RWPE2 (cell line): ENCODE measurements at regions not wholly inside any gene's neighbourhood (a gene's known extent, or its start where the extent isn't known, plus 50 kb on each side); places are given as distances from the start of the nearest gene placed in this dataset.

Experiments
- ATAC-seq: fragments of 200-7000 bp; cut with Tn5 transposase; 3 replicates; pipeline ENCODE4 v1.9.1; 2021; ENCODE audit warnings: low read depth
- DNase-seq: peaks from one replicate; pipeline ENCODE4 v3.0.0-alpha.2; 2020; ENCODE audit warnings: low spot score
- H3K27ac ChIP-seq: fragments of 450-650 bp; 2 replicates; pipeline ENCODE4 v1.5.1; 2017; ENCODE audit warnings: mild to moderate bottlenecking; ENCODE audit not compliant: poor library complexity, severe bottlenecking
- H3K27me3 ChIP-seq: fragments of 250-450 bp; sonication (Bioruptor Pico); 2 replicates; pipeline ENCODE4 v1.5.1; 2021; ENCODE audit warnings: mild to moderate bottlenecking, moderate library complexity; ENCODE audit not compliant: insufficient read depth, poor library complexity, severe bottlenecking
- H3K36me3 ChIP-seq: fragments of 250-450 bp; sonication (Bioruptor Pico); 2 replicates; pipeline ENCODE4 v1.5.1; 2020; ENCODE audit warnings: low read depth, mild to moderate bottlenecking, moderate library complexity
- H3K4me1 ChIP-seq: fragments of 250-450 bp; sonication (Bioruptor Pico); 2 replicates; pipeline ENCODE4 v1.5.1; 2021; ENCODE audit warnings: mild to moderate bottlenecking, moderate library complexity; ENCODE audit not compliant: insufficient read depth, poor library complexity, severe bottlenecking
- H3K4me3 ChIP-seq: fragments of 250-450 bp; sonication (Bioruptor Pico); 2 replicates; pipeline ENCODE4 v1.5.1; 2021; ENCODE audit warnings: mild to moderate bottlenecking, moderate library complexity; ENCODE audit not compliant: severe bottlenecking
- H3K9me3 ChIP-seq: fragments of 250-450 bp; sonication (Bioruptor Pico); 2 replicates; pipeline ENCODE4 v1.5.1; 2021; ENCODE audit warnings: mild to moderate bottlenecking, moderate library complexity; ENCODE audit not compliant: severe bottlenecking
- CTCF ChIP-seq: fragments of 450-650 bp; IDR thresholded peaks from one replicate; pipeline ENCODE4 v1.5.1; 2017; ENCODE audit warnings: mild to moderate bottlenecking, moderate library complexity; ENCODE audit not compliant: poor library complexity, severe bottlenecking

DNA sequence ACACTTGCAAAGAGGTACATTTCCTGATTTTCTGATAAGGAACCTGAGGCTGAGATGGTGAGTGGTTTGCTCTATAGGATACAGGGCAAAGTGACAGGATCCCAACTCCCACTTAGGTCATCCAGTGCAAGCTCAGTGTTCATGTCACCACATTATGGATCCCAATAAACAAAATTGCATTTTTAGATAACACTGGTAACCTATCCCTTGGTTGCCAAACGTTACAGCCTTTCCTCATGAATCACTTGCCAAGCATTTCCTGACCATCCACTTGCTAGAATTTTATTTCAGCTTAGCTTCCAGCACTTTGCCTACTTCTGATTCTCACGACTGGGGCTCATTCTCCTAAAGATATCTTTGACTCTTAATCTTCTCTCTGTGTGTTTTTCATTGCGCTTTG lies 131.4 kb upstream of the ODAD2 start:
- Histone ChIP-seq H3K27ac (peak overlapping the region; percentile 56), H3K9me3 (peaks cover 3% of the 10 kb centered on the region), H3K27me3 (no peaks in the 10 kb centered on the region), H3K4me3 (no peak overlapping the region), H3K4me1 (peaks cover 24% of the 10 kb centered on the region), H3K36me3 (no peaks in the 10 kb centered on the region)
- no peak for TF ChIP-seq CTCF
- ATAC-seq: peak; percentile 89
- DNase-seq: no peak

DNA sequence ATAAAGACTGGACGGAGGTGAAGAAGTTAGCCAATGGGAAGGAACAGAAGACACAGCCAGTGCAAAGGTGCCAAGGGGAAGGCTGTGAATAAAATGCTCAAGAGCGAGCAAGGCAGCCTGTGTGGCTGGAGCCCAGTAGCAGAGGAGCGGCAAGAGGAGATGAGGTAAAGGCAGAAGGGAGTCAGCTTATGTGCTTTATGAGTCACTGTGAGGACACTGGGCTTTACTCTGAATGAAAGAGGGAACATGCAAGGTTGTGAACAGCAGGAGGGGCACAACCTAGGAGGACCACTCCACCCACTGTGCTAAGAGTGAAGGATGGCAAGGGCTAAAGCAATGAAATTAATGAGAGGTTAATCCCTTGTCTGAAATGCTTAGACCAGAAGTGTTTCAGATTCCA lies 129.0 kb upstream of the ODAD2 start:
- H3K4me3 ChIP-seq: no peak overlapping the region
- H3K4me1 ChIP-seq: peaks cover 30% of the 10 kb centered on the region
- DNase-seq (no peak), ATAC-seq (no peak)
- H3K9me3 ChIP-seq: no peaks in the 10 kb centered on the region
- no peaks in the 10 kb centered on the region for H3K36me3 ChIP-seq
- H3K27ac ChIP-seq: no peak overlapping the region
- TF ChIP-seq CTCF: no peak
- H3K27me3 ChIP-seq: no peaks in the 10 kb centered on the region

DNA sequence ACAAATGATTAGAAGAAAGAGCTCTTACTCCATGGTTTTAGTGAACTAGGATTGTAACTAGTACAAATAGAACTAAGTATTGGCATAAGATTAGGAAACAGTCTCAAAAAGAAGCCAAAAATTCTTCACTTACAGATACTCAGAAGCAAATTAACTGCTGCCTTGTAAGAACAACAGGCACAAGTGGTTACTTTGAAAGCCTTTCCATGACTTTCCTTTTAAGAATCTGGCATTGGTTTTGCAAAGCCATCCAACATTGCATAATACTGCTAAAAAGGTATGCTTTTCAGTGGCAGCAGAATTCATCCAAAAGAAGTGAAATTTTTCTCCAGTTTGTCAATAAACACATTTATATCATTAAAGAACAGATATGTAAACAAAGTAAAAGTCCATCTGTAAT lies 126.8 kb upstream of the ODAD2 start:
- DNase-seq (no peak), ATAC-seq (peak; percentile 26; the same call in 2 of the 3 replicates)
- no peak overlapping the region for H3K4me3 ChIP-seq
- no peaks in the 10 kb centered on the region for H3K36me3 ChIP-seq
- no peaks in the 10 kb centered on the region for H3K9me3 ChIP-seq
- no peak for TF ChIP-seq CTCF
- peak overlapping the region; percentile 31 for H3K27ac ChIP-seq
- no peaks in the 10 kb centered on the region for H3K27me3 ChIP-seq
- H3K4me1 ChIP-seq: peaks cover 27% of the 10 kb centered on the region

DNA sequence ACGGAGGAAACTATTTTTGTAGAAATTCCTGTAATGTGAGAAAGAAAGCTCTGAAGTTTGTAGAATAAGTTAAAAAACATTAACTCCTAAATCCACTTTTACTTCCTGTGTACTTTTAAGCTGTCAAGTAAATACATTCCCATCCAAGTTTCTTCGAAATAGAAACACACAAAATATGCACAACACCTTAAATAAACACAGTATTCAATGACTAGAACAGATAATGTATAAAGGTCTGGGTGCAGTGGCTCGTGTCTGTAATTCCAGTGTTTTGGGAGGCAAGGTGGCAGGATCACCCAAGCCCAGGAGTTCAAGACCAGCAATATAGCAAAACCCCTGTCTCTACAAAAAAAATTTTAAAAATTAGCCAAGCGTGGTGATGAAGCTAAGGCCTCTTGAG lies 121.9 kb upstream of the ODAD2 start:
- H3K9me3 ChIP-seq: peaks cover 2% of the 10 kb centered on the region
- H3K27ac ChIP-seq: peak overlapping the region; percentile 63
- no peak for ATAC-seq
- peaks cover 33% of the 10 kb centered on the region for H3K4me1 ChIP-seq
- DNase-seq: no peak
- no peak for TF ChIP-seq CTCF
- H3K27me3 ChIP-seq: no peaks in the 10 kb centered on the region
- H3K36me3 ChIP-seq: no peaks in the 10 kb centered on the region
- H3K4me3 ChIP-seq: no peak overlapping the region

GRCh38 chr10:28120043-28120749 lies 121.3 kb upstream of the ODAD2 start:
- TF ChIP-seq CTCF: no peak
- Histone ChIP-seq H3K27me3 (no peaks in the 10 kb centered on the region), H3K36me3 (no peaks in the 10 kb centered on the region), H3K4me1 (peaks cover 27% of the 10 kb centered on the region), H3K9me3 (peaks cover 2% of the 10 kb centered on the region), H3K4me3 (no peak overlapping the region), H3K27ac (peak overlapping the region; percentile 63)
- peak; percentile 56 for ATAC-seq
- DNase-seq: no peak
